Stomach (tissue), 8 donors: ENCODE measurements at regions not wholly inside any gene's neighbourhood (a gene's known extent, or its start where the extent isn't known, plus 50 kb on each side); places are given as distances from the start of the nearest gene placed in this dataset.

Experiments used
- DNase-seq, 2 donors: peaks; one replicate each; pipeline versions ENCODE4 v3.0.0 to v3.0.0-alpha.2; 2013 to 2019
- H3K27ac ChIP-seq, 5 donors: fragments of 200-600 bp in 4 of 5; sonication (generic) in 4 of 5; one replicate each; pipeline ENCODE4 v1.5.1; 2013 to 2019; ENCODE audit warnings: mild to moderate bottlenecking in 1 of 5, moderate library complexity in 1 of 5
- H3K27me3 ChIP-seq, 3 donors: fragments of 200-600 bp; sonication (generic); one replicate each; pipeline ENCODE4 v1.5.1; 2017 to 2019; ENCODE audit warnings: mixed run types in 1 of 3
- H3K36me3 ChIP-seq, 4 donors: fragments of 200-600 bp; sonication (generic); 1 replicate in 3 of 4; 2 replicates in 1 of 4; pipeline ENCODE4 v1.5.1; 2016 to 2019
- H3K4me1 ChIP-seq, 4 donors: fragments of 200-600 bp; sonication (generic); one replicate each; pipeline ENCODE4 v1.5.1; 2016 to 2019
- H3K4me3 ChIP-seq, 4 donors: fragments of 200-600 bp; sonication (generic) in 3 of 4; one replicate each; pipeline ENCODE4 v1.5.1; 2016 to 2019; ENCODE audit warnings: mild to moderate bottlenecking in 1 of 4
- H3K9me3 ChIP-seq, 4 donors: fragments of 200-600 bp; sonication (generic); one replicate each; pipeline ENCODE4 v1.5.1; 2016 to 2019
- CTCF ChIP-seq, 7 experiments: fragments of 450-650 bp in 4 of 7; fragments of 200-600 bp in 3 of 7; sonication (generic) in 3 of 7; IDR thresholded peaks; one replicate each; pipeline ENCODE4 v1.5.1; 2016 to 2019; ENCODE audit warnings: antibody characterized with exemption in 7 of 7, control low read depth in 2 of 7, mild to moderate bottlenecking in 1 of 7
- EP300 ChIP-seq: sonication (generic); formaldehyde crosslinking; IDR thresholded peaks from one replicate; pipeline ENCODE4 v1.6.1; 2017; ENCODE audit warnings: antibody characterized with exemption
- POLR2A ChIP-seq, 4 donors: fragments of 450-650 bp; IDR thresholded peaks; one replicate each; pipeline ENCODE4 v1.6.1; 2016; ENCODE audit warnings: antibody characterized with exemption in 4 of 4, control low read depth in 2 of 4, mild to moderate bottlenecking in 1 of 4, moderate library complexity in 1 of 4
- POLR2AphosphoS5 ChIP-seq, 3 donors: sonication (generic); formaldehyde crosslinking; IDR thresholded peaks; one replicate each; pipeline ENCODE4 v1.6.1; 2016; ENCODE audit warnings: antibody characterized with exemption in 3 of 3
- WGBS, 5 donors: extraction: QIAGEN DNeasy Blood & Tissue Kit in 3 of 5; methylation state at CpG; one replicate each; pipeline versions ENCODE4 v1.1.5 to v1.1.7; 2013 to 2018; 5-methylcytosine and 5-hydroxymethylcytosine counted together
- intact Hi-C: fragments of 100-400 bp; cut with DNase I; formaldehyde crosslinking; loops from one replicate; pipeline ENCODE4 v1.15.1; 2023; ENCODE audit warnings: low total_unique reads
- donor health status: healthy with polysubstance abuse.
- donor health status: Bipolar disorder and iron deficiency.
- donor health status: healthy.

- 80 to 93% (median 82%) methylated on average over 8 of the region's 8 CpGs for WGBS, 5 donors
- no peak for DNase-seq
- peaks cover 0 to 6% (median 3%) of the 10 kb centered on the region in 4 donors for H3K9me3 ChIP-seq
- peaks cover 0 to 10% (median 0%) of the 10 kb centered on the region in 3 donors for H3K27me3 ChIP-seq
- TF ChIP-seq EP300 (no peak), CTCF (IDR thresholded peaks at IDR 0.05) (no peak), POLR2AphosphoS5 (IDR thresholded peaks at IDR 0.05) (no peak), POLR2A (IDR thresholded peaks at IDR 0.05) (no peak)
- intact Hi-C loops = no loop called here
- no peak overlapping the region for H3K4me3 ChIP-seq
- no peaks in the 10 kb centered on the region for H3K4me1 ChIP-seq
- no peak overlapping the region for H3K27ac ChIP-seq
- H3K36me3 ChIP-seq = no peaks in the 10 kb centered on the region
Measured at GRCh38 chr19:28166025-28166424, 1046.9 kb downstream of the UQCRFS1 start.

- DNase-seq = no peak
- no peak overlapping the region for H3K4me3 ChIP-seq
- 53 to 76% (median 69%) methylated on average over 3 of the region's 3 CpGs for WGBS, 5 donors
- peaks cover 0 to 13% (median 9%) of the 10 kb centered on the region in 4 donors for H3K9me3 ChIP-seq
- H3K27ac ChIP-seq = no peak overlapping the region
- TF ChIP-seq POLR2A (IDR thresholded peaks at IDR 0.05) (no peak), CTCF (IDR thresholded peaks at IDR 0.05) (no peak), EP300 (no peak), POLR2AphosphoS5 (IDR thresholded peaks at IDR 0.05) (no peak)
- peaks cover 0 to 10% (median 0%) of the 10 kb centered on the region in 3 donors for H3K27me3 ChIP-seq
- no peaks in the 10 kb centered on the region for H3K36me3 ChIP-seq
- no peaks in the 10 kb centered on the region for H3K4me1 ChIP-seq
- intact Hi-C loops = no loop called here
Measured at GRCh38 chr19:28164214-28164613, 1048.7 kb downstream of the UQCRFS1 start.

- H3K9me3 ChIP-seq = peaks cover 2 to 28% (median 14%) of the 10 kb centered on the region in 4 donors
- no peak overlapping the region for H3K4me3 ChIP-seq
- peaks cover 0 to 3% (median 0%) of the 10 kb centered on the region in 3 donors for H3K27me3 ChIP-seq
- TF ChIP-seq EP300 = no peak
- no peak for TF ChIP-seq POLR2AphosphoS5 (IDR thresholded peaks at IDR 0.05)
- no peak for TF ChIP-seq POLR2A (IDR thresholded peaks at IDR 0.05)
- no peak for TF ChIP-seq CTCF (IDR thresholded peaks at IDR 0.05)
- intact Hi-C loops = no loop called here
- no peak for DNase-seq
- no peaks in the 10 kb centered on the region for H3K4me1 ChIP-seq
- H3K27ac ChIP-seq = no peak overlapping the region
- H3K36me3 ChIP-seq = no peaks in the 10 kb centered on the region
Measured at GRCh38 chr19:28159065-28159464, 1053.9 kb downstream of the UQCRFS1 start.

GRCh38 chr19:28155265-28155664, 1057.7 kb downstream of the UQCRFS1 start:
- no peaks in the 10 kb centered on the region for H3K27me3 ChIP-seq
- DNase-seq = no peak
- H3K9me3 ChIP-seq = peaks cover 2 to 17% (median 5%) of the 10 kb centered on the region in 4 donors
- no peaks in the 10 kb centered on the region for H3K36me3 ChIP-seq
- intact Hi-C loops = no loop called here
- H3K4me1 ChIP-seq = no peaks in the 10 kb centered on the region
- H3K4me3 ChIP-seq = no peak overlapping the region
- H3K27ac ChIP-seq = no peak overlapping the region
- WGBS, 5 donors = 86 to 98% (median 91%) methylated on average over 1 of the region's 1 CpG
- no peak for TF ChIP-seq EP300
- TF ChIP-seq POLR2A (IDR thresholded peaks at IDR 0.05) = no peak
- no peak for TF ChIP-seq CTCF (IDR thresholded peaks at IDR 0.05)
- no peak for TF ChIP-seq POLR2AphosphoS5 (IDR thresholded peaks at IDR 0.05)
